DND-41 (cell line): ENCODE measurements at regions not wholly inside any gene's neighbourhood (a gene's known extent, or its start where the extent isn't known, plus 50 kb on each side); places are given as distances from the start of the nearest gene placed in this dataset.

ENCODE experiments used
- ATAC-seq: fragments of 200-7000 bp; cut with Tn5 transposase; 3 replicates; pipeline ENCODE4 v1.9.1; 2021; ENCODE audit warnings: low read depth; ENCODE audit not compliant: insufficient read depth
- DNase-seq: peaks from one replicate; pipeline ENCODE4 v3.0.0-alpha.2; 2020
- H2AFZ ChIP-seq: 2 replicates; pipeline ENCODE4 v1.6.0; 2012; ENCODE audit warnings: low read depth, low read length
- H3K27ac ChIP-seq: 2 replicates; pipeline ENCODE4 v1.5.1; 2012; ENCODE audit warnings: low read length, inconsistent platforms
- H3K27me3 ChIP-seq: fragments of 200-600 bp; sonication (generic); 2 replicates; pipeline ENCODE4 v1.6.0; 2012; ENCODE audit warnings: low read length, mild to moderate bottlenecking, inconsistent platforms; ENCODE audit not compliant: insufficient read depth, poor library complexity
- H3K36me3 ChIP-seq: 2 replicates; pipeline ENCODE4 v1.5.1; 2012; ENCODE audit warnings: low read length, inconsistent platforms; ENCODE audit not compliant: insufficient read depth
- H3K4me1 ChIP-seq: 2 replicates; pipeline ENCODE4 v1.5.1; 2012; ENCODE audit warnings: mild to moderate bottlenecking, low read length; ENCODE audit not compliant: insufficient read depth
- H3K4me2 ChIP-seq: 2 replicates; pipeline ENCODE4 v1.6.0; 2012; ENCODE audit warnings: mild to moderate bottlenecking, moderate library complexity, low read length, inconsistent platforms; ENCODE audit not compliant: insufficient read depth
- H3K4me3 ChIP-seq, 2 experiments: fragments of 200-600 bp in 1 of 2; shearing (Covaris generic) in 1 of 2; 2 replicates each; pipeline ENCODE4 v1.5.1; 2012 to 2016; ENCODE audit warnings: inconsistent platforms in 2 of 2, low read length in 2 of 2, mild to moderate bottlenecking in 2 of 2, low read depth in 1 of 2, moderate library complexity in 1 of 2
- H3K79me2 ChIP-seq: 2 replicates; pipeline ENCODE4 v1.6.0; 2012; ENCODE audit warnings: low read length, inconsistent platforms; ENCODE audit not compliant: insufficient read depth
- H3K9ac ChIP-seq: 2 replicates; pipeline ENCODE4 v1.6.0; 2012; ENCODE audit warnings: low read depth, mild to moderate bottlenecking, inconsistent platforms, low read length, moderate library complexity
- H3K9me3 ChIP-seq: 2 replicates; pipeline ENCODE4 v1.5.1; 2012; ENCODE audit warnings: low read length, moderate library complexity, mild to moderate bottlenecking, inconsistent platforms; ENCODE audit not compliant: insufficient read depth, severe bottlenecking
- H4K20me1 ChIP-seq: 2 replicates; pipeline ENCODE4 v1.6.0; 2012; ENCODE audit warnings: low read length; ENCODE audit not compliant: insufficient read depth
- CTCF ChIP-seq: IDR thresholded peaks from 2 replicates; pipeline ENCODE4 v1.5.1; 2012; ENCODE audit warnings: borderline replicate concordance, low read length, moderate library complexity, mild to moderate bottlenecking; ENCODE audit not compliant: poor library complexity, severe bottlenecking; ENCODE audit errors: extremely low read depth
- EZH2 ChIP-seq: IDR thresholded peaks from 3 replicates; pipeline ENCODE4 v1.6.1; 2012; ENCODE audit warnings: borderline replicate concordance, low read depth, mild to moderate bottlenecking, moderate library complexity, low read length, inconsistent platforms; ENCODE audit not compliant: severe bottlenecking

- H4K20me1 ChIP-seq, result no peaks in the 10 kb centered on the region
- no peak overlapping the region for H3K4me3 ChIP-seq
- no peaks in the 10 kb centered on the region for H3K79me2 ChIP-seq
- no peaks in the 10 kb centered on the region for H3K4me1 ChIP-seq
- no peak overlapping the region for H3K9ac ChIP-seq
- no peaks in the 10 kb centered on the region for H3K36me3 ChIP-seq
- H3K4me2 ChIP-seq, result no peak overlapping the region
- H3K9me3 ChIP-seq, result no peaks in the 10 kb centered on the region
- DNase-seq (no peak), ATAC-seq (no peak)
- H3K27ac ChIP-seq, result no peak overlapping the region
- H3K27me3 ChIP-seq, result no peaks in the 10 kb centered on the region
- TF ChIP-seq CTCF (no peak), EZH2 (no peak)
- H2AFZ ChIP-seq, result no peak overlapping the region
These were observed 583.2 kb downstream of the GLRX3 start for GRCh38 chr10:130719448-130719752.

GRCh38 chr10:130720235-130720634, 584.0 kb downstream of the GLRX3 start:
- Histone ChIP-seq H3K4me1 (no peaks in the 10 kb centered on the region), H3K27ac (no peak overlapping the region), H3K36me3 (no peaks in the 10 kb centered on the region), H3K4me2 (no peak overlapping the region), H3K79me2 (no peaks in the 10 kb centered on the region), H3K9me3 (no peaks in the 10 kb centered on the region), H4K20me1 (no peaks in the 10 kb centered on the region), H3K27me3 (no peaks in the 10 kb centered on the region), H3K4me3 (no peak overlapping the region), H3K9ac (no peak overlapping the region), H2AFZ (no peak overlapping the region)
- DNase-seq, result no peak
- ATAC-seq, result no peak
- TF ChIP-seq CTCF (no peak), EZH2 (no peak)

GRCh38 chr10:130721971-130722370, 585.8 kb downstream of the GLRX3 start:
- no peak overlapping the region for H3K4me3 ChIP-seq
- H3K9me3 ChIP-seq, result no peaks in the 10 kb centered on the region
- H3K9ac ChIP-seq, result no peak overlapping the region
- H3K36me3 ChIP-seq, result no peaks in the 10 kb centered on the region
- no peaks in the 10 kb centered on the region for H3K79me2 ChIP-seq
- H3K4me1 ChIP-seq, result no peaks in the 10 kb centered on the region
- H3K4me2 ChIP-seq, result no peak overlapping the region
- TF ChIP-seq EZH2 (no peak), CTCF (no peak)
- H3K27me3 ChIP-seq, result no peaks in the 10 kb centered on the region
- ATAC-seq (no peak), DNase-seq (no peak)
- H3K27ac ChIP-seq, result no peak overlapping the region
- H4K20me1 ChIP-seq, result no peaks in the 10 kb centered on the region
- no peak overlapping the region for H2AFZ ChIP-seq

- no peaks in the 10 kb centered on the region for H3K79me2 ChIP-seq
- H4K20me1 ChIP-seq, result no peaks in the 10 kb centered on the region
- no peaks in the 10 kb centered on the region for H3K27me3 ChIP-seq
- H3K9me3 ChIP-seq, result no peaks in the 10 kb centered on the region
- no peak overlapping the region for H2AFZ ChIP-seq
- H3K36me3 ChIP-seq, result no peaks in the 10 kb centered on the region
- no peak for TF ChIP-seq EZH2
- no peak overlapping the region for H3K4me2 ChIP-seq
- no peak overlapping the region for H3K27ac ChIP-seq
- no peak for ATAC-seq
- H3K4me1 ChIP-seq, result no peaks in the 10 kb centered on the region
- no peak overlapping the region for H3K4me3 ChIP-seq
- no peak for DNase-seq
- no peak overlapping the region for H3K9ac ChIP-seq
These were observed 587.5 kb downstream of the GLRX3 start for GRCh38 chr10:130723704-130724103.
